ENCODE measurements at regions not wholly inside any gene's neighbourhood (a gene's known extent, or its start where the extent isn't known, plus 50 kb on each side); places are given as distances from the start of the nearest gene placed in this dataset.

GRCh38 chr21:35222021-35222420 lies 172.9 kb upstream of the RUNX1 start:
- no peak for TF ChIP-seq CTCF (IDR thresholded peaks at IDR 0.05; ENCODE audit: low read depth, low read length)
- no peak for TF ChIP-seq POLR2A (IDR thresholded peaks at IDR 0.05; ENCODE audit: extremely low read depth, insufficient read length)
- TF ChIP-seq MAX (IDR thresholded peaks at IDR 0.05; ENCODE audit: low read depth, low read length), result peak; percentile 91
- TF ChIP-seq MYC (IDR thresholded peaks at IDR 0.05; ENCODE audit: low read depth, low read length), result peak; percentile 80
